Nephron (organoid): ENCODE measurements at regions not wholly inside any gene's neighbourhood (a gene's known extent, or its start where the extent isn't known, plus 50 kb on each side); places are given as distances from the start of the nearest gene placed in this dataset.
A peak's percentile ranks its signal among the peaks of the same experiment; 100 is the strongest.
"Not testable (repeated sequence)": the region's sequence is repeated elsewhere in the genome, so short reads cannot be mapped to it uniquely, and the experiment has no call there.

Experiments used
- H3K27ac Mint-ChIP-seq, 3 experiments: 2 replicates each; pipeline ENCODE4 v1.8.0; 2020; ENCODE audit warnings: mixed read lengths in 3 of 3, mild to moderate bottlenecking in 2 of 3, moderate library complexity in 1 of 3
- H3K27me3 Mint-ChIP-seq: 2 replicates; pipeline ENCODE4 v1.8.0; 2021; ENCODE audit warnings: low read depth, mild to moderate bottlenecking, moderate library complexity, mixed read lengths
- H3K36me3 Mint-ChIP-seq: 2 replicates; pipeline ENCODE4 v1.8.0; 2020; ENCODE audit warnings: low read depth, mixed read lengths
- H3K4me1 Mint-ChIP-seq: 2 replicates; pipeline ENCODE4 v1.8.0; 2020; ENCODE audit warnings: mixed read lengths
- H3K4me3 Mint-ChIP-seq, 3 experiments: 2 replicates each; pipeline ENCODE4 v1.8.0; 2020; ENCODE audit warnings: mild to moderate bottlenecking in 3 of 3, mixed read lengths in 3 of 3, moderate library complexity in 2 of 3
- H3K9me3 Mint-ChIP-seq: 2 replicates; pipeline ENCODE4 v1.8.0; 2020; ENCODE audit warnings: mixed read lengths
- TF ChIP-seq, protein P1 (sequence below), 3 experiments: fragments of 200-600 bp; sonication (generic); IDR thresholded peaks; one replicate each; pipeline ENCODE4 v1.5.0; 2021; ENCODE audit warnings: antibody characterized with exemption in 3 of 3; ENCODE audit not compliant: unreplicated experiment in 3 of 3

GRCh38 chr6:102944475-102944874 lies 1551.0 kb downstream of the GRIK2 start:
- no peaks in the 10 kb centered on the region for H3K9me3 Mint-ChIP-seq
- H3K36me3 Mint-ChIP-seq: no peaks in the 10 kb centered on the region
- H3K27ac Mint-ChIP-seq: no peak overlapping the region
- H3K27me3 Mint-ChIP-seq: no peaks in the 10 kb centered on the region
- H3K4me1 Mint-ChIP-seq: no peaks in the 10 kb centered on the region
- TF ChIP-seq, protein P1, sequence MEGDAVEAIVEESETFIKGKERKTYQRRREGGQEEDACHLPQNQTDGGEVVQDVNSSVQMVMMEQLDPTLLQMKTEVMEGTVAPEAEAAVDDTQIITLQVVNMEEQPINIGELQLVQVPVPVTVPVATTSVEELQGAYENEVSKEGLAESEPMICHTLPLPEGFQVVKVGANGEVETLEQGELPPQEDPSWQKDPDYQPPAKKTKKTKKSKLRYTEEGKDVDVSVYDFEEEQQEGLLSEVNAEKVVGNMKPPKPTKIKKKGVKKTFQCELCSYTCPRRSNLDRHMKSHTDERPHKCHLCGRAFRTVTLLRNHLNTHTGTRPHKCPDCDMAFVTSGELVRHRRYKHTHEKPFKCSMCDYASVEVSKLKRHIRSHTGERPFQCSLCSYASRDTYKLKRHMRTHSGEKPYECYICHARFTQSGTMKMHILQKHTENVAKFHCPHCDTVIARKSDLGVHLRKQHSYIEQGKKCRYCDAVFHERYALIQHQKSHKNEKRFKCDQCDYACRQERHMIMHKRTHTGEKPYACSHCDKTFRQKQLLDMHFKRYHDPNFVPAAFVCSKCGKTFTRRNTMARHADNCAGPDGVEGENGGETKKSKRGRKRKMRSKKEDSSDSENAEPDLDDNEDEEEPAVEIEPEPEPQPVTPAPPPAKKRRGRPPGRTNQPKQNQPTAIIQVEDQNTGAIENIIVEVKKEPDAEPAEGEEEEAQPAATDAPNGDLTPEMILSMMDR (IDR thresholded peaks at IDR 0.05; ENCODE audit: unreplicated experiment in 3 of 3): no peak
- no peak overlapping the region for H3K4me3 Mint-ChIP-seq

GRCh38 chr6:102942206-102942605 lies 1548.7 kb downstream of the GRIK2 start:
- no peaks in the 10 kb centered on the region for H3K9me3 Mint-ChIP-seq
- H3K4me3 Mint-ChIP-seq: no peak overlapping the region
- TF ChIP-seq, protein P1 (IDR thresholded peaks at IDR 0.05; ENCODE audit: unreplicated experiment in 3 of 3): no peak
- no peak overlapping the region for H3K27ac Mint-ChIP-seq
- H3K36me3 Mint-ChIP-seq: no peaks in the 10 kb centered on the region
- H3K27me3 Mint-ChIP-seq: no peaks in the 10 kb centered on the region
- H3K4me1 Mint-ChIP-seq: no peaks in the 10 kb centered on the region

- no peak overlapping the region for H3K4me3 Mint-ChIP-seq
- TF ChIP-seq, protein P1 (IDR thresholded peaks at IDR 0.05; ENCODE audit: unreplicated experiment in 3 of 3): no peak
- no peaks in the 10 kb centered on the region for H3K4me1 Mint-ChIP-seq
- H3K9me3 Mint-ChIP-seq: no peaks in the 10 kb centered on the region
- peak overlapping the region in 1 of 3 experiments; percentile 65 for H3K27ac Mint-ChIP-seq
- no peaks in the 10 kb centered on the region for H3K27me3 Mint-ChIP-seq
- H3K36me3 Mint-ChIP-seq: no peaks in the 10 kb centered on the region
Observed at GRCh38 chr6:102936959-102937358, 1543.5 kb downstream of the GRIK2 start.

- TF ChIP-seq, protein P1 (IDR thresholded peaks at IDR 0.05; ENCODE audit: unreplicated experiment in 3 of 3): no peak
- H3K27me3 Mint-ChIP-seq: no peaks in the 10 kb centered on the region
- H3K4me1 Mint-ChIP-seq: no peaks in the 10 kb centered on the region
- no peak overlapping the region for H3K4me3 Mint-ChIP-seq
- H3K36me3 Mint-ChIP-seq: no peaks in the 10 kb centered on the region
- no peak overlapping the region for H3K27ac Mint-ChIP-seq
- no peaks in the 10 kb centered on the region for H3K9me3 Mint-ChIP-seq
Observed at GRCh38 chr6:102928109-102928508, 1534.6 kb downstream of the GRIK2 start.

DNA sequence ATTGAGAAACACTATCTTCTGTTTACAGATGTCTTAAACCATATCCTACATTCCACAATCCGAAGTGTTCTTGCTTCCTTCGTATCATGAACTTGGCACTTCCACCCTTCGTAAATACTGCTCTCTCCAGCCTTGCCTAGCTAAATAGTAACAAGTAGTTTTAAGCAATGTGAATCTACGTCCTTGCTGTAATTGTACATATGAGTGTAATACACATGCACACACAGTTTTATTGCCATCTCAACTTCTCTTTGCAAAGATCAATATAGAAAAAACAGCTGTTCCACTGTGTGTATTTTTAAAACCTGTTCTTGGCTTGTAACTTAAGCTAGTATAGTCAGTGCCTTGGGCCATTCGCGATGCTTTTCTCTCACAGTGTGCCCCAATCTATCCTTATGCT lies 1524.7 kb downstream of the GRIK2 start:
- H3K36me3 Mint-ChIP-seq: no peaks in the 10 kb centered on the region
- H3K4me3 Mint-ChIP-seq: no peak overlapping the region
- TF ChIP-seq, protein P1 (IDR thresholded peaks at IDR 0.05; ENCODE audit: unreplicated experiment in 3 of 3): no peak
- peaks cover 13% of the 10 kb centered on the region for H3K4me1 Mint-ChIP-seq
- H3K9me3 Mint-ChIP-seq: peaks cover 7% of the 10 kb centered on the region
- peak overlapping the region in 2 of 3 experiments; percentile 21 to 23 for H3K27ac Mint-ChIP-seq
- H3K27me3 Mint-ChIP-seq: no peaks in the 10 kb centered on the region

GRCh38 chr6:102911571-102911970 lies 1518.1 kb downstream of the GRIK2 start:
- Mint-ChIP-seq H3K27ac (peak overlapping the region; percentile 26 to 80 (median 46)), H3K4me3 (peak overlapping the region in 1 of 3 experiments; percentile 0), H3K9me3 (peaks cover 11% of the 10 kb centered on the region), H3K27me3 (no peaks in the 10 kb centered on the region), H3K4me1 (peaks cover 14% of the 10 kb centered on the region), H3K36me3 (no peaks in the 10 kb centered on the region)
- TF ChIP-seq, protein P1 (IDR thresholded peaks at IDR 0.05; ENCODE audit: unreplicated experiment in 3 of 3): no peak

- peak overlapping the region in 1 of 3 experiments; percentile 80 for H3K27ac Mint-ChIP-seq
- not testable (repeated sequence) for H3K36me3 Mint-ChIP-seq, H3K4me3 Mint-ChIP-seq
Observed at GRCh38 chr6:102910701-102911139, 1517.2 kb downstream of the GRIK2 start.

More at GRCh38 chr6:102910701-102911139, 1517.2 kb downstream of the GRIK2 start:
- H3K4me1 Mint-ChIP-seq: peaks cover 14% of the 10 kb centered on the region
- peaks cover 11% of the 10 kb centered on the region for H3K9me3 Mint-ChIP-seq
- not testable (repeated sequence) for H3K27me3 Mint-ChIP-seq
